Lower leg skin (tissue), 4 donors: ENCODE measurements at regions not wholly inside any gene's neighbourhood (a gene's known extent, or its start where the extent isn't known, plus 50 kb on each side); places are given as distances from the start of the nearest gene placed in this dataset.
"Not testable (repeated sequence)": the region's sequence is repeated elsewhere in the genome, so short reads cannot be mapped to it uniquely, and the experiment has no call there.

Experiments used
- DNase-seq, 2 donors: peaks; one replicate each; pipeline ENCODE4 v3.0.0-alpha.2; 2019; ENCODE audit warnings: low spot score in 2 of 2
- H3K4me3 ChIP-seq: fragments of 200-600 bp; sonication (generic); 2 replicates; pipeline ENCODE4 v1.5.1; 2017; ENCODE audit warnings: mild to moderate bottlenecking, low read depth; ENCODE audit not compliant: poor library complexity, severe bottlenecking
- POLR2A ChIP-seq, 2 donors: fragments of 450-650 bp; IDR thresholded peaks; one replicate each; pipeline ENCODE4 v1.6.1; 2016 to 2017; ENCODE audit warnings: antibody characterized with exemption in 2 of 2, mild to moderate bottlenecking in 1 of 2, moderate library complexity in 1 of 2
- WGBS, 2 donors: methylation state at CpG; one replicate each; pipeline ENCODE4 v1.1.5; 2018; 5-methylcytosine and 5-hydroxymethylcytosine counted together
- intact Hi-C: fragments of 100-400 bp; cut with DNase I; formaldehyde crosslinking; loops from one replicate; pipeline ENCODE4 v1.15.0; 2023; ENCODE audit warnings: low total_unique reads
- TF ChIP-seq, protein P1 (sequence below), 3 donors: fragments of 450-650 bp; IDR thresholded peaks; one replicate each; pipeline ENCODE4 v1.5.1; 2016; ENCODE audit warnings: antibody characterized with exemption in 3 of 3, mild to moderate bottlenecking in 3 of 3, moderate library complexity in 2 of 3

GRCh38 chr3:18215639-18216038 is 209.5 kb downstream of the SATB1 start:
- intact Hi-C loops, result no loop called here
- DNase-seq, result no peak
- TF ChIP-seq, protein P1, sequence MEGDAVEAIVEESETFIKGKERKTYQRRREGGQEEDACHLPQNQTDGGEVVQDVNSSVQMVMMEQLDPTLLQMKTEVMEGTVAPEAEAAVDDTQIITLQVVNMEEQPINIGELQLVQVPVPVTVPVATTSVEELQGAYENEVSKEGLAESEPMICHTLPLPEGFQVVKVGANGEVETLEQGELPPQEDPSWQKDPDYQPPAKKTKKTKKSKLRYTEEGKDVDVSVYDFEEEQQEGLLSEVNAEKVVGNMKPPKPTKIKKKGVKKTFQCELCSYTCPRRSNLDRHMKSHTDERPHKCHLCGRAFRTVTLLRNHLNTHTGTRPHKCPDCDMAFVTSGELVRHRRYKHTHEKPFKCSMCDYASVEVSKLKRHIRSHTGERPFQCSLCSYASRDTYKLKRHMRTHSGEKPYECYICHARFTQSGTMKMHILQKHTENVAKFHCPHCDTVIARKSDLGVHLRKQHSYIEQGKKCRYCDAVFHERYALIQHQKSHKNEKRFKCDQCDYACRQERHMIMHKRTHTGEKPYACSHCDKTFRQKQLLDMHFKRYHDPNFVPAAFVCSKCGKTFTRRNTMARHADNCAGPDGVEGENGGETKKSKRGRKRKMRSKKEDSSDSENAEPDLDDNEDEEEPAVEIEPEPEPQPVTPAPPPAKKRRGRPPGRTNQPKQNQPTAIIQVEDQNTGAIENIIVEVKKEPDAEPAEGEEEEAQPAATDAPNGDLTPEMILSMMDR (IDR thresholded peaks at IDR 0.05), result no peak
- TF ChIP-seq POLR2A (IDR thresholded peaks at IDR 0.05), result no peak
- no peak overlapping the region for H3K4me3 ChIP-seq

- intact Hi-C loops, result no loop called here
- 68 to 84% methylated on average over 1 of the region's 1 CpG for WGBS, 2 donors
- TF ChIP-seq, protein P1 (IDR thresholded peaks at IDR 0.05), result no peak
- TF ChIP-seq POLR2A (IDR thresholded peaks at IDR 0.05), result no peak
These were observed 214.0 kb downstream of the SATB1 start for GRCh38 chr3:18211116-18211515.

GRCh38 chr3:18208856-18209255 is 216.3 kb downstream of the SATB1 start:
- DNase-seq, result no peak
- 61 to 63% methylated on average over 3 of the region's 3 CpGs for WGBS, 2 donors
- intact Hi-C loops, result no loop called here
- H3K4me3 ChIP-seq, result no peak overlapping the region
- TF ChIP-seq, protein P1 (IDR thresholded peaks at IDR 0.05), result no peak
- no peak for TF ChIP-seq POLR2A (IDR thresholded peaks at IDR 0.05)

More at GRCh38 chr3:18211116-18211515, 214.0 kb downstream of the SATB1 start:
- DNase-seq, result no peak
- H3K4me3 ChIP-seq, result no peak overlapping the region

DNA sequence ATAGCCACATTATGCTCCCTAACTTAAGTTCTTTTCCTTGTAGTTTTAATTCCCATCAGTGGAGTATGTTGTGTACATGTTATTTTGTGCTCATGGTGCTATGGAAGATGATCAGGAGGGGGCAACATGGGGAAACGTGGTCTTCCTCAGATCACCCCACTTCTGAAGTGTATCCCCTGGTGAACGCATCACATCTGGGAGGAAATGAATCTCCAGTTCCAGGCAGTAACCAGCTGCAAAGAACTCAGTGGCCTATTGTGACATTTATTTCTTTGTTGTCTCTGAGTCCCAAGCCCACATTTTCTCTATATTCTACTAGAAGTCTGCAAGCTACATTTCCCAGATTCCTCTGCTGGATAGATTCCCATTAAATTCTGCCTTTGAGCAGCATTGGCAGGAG is 217.0 kb downstream of the SATB1 start:
- intact Hi-C loops, result no loop called here
- TF ChIP-seq, protein P1 (IDR thresholded peaks at IDR 0.05), result no peak
- TF ChIP-seq POLR2A (IDR thresholded peaks at IDR 0.05), result no peak
- WGBS, 2 donors, result 62 to 70% methylated on average over 2 of the region's 2 CpGs
- H3K4me3 ChIP-seq, result no peak overlapping the region
- no peak for DNase-seq

- no peak overlapping the region for H3K4me3 ChIP-seq
- WGBS, 2 donors, result 86 to 90% methylated on average over 3 of the region's 3 CpGs
- intact Hi-C loops, result no loop called here
- TF ChIP-seq POLR2A (IDR thresholded peaks at IDR 0.05), result no peak
- TF ChIP-seq, protein P1 (IDR thresholded peaks at IDR 0.05), result no peak
- DNase-seq, result no peak
These were observed 217.9 kb downstream of the SATB1 start for GRCh38 chr3:18207226-18207625.

DNA sequence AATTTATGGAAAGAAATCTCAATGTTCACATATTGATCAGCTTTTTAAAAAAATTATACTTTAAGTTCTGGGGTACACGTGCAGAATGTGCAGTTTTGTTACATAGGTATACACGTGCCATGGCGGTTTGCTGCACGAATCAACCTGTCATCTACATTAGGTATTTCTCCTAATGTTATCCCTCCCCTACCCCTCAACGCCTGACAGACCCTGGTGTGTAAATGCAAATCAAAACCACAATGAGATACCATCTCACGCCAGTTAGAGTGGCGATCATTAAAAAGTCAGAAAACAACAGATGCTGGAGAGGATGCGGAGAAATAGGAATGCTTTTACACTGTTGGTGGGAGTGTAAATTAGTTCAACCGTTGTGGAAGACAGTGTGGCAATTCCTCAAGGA is 219.4 kb downstream of the SATB1 start:
- H3K4me3 ChIP-seq, intact Hi-C loops, DNase-seq: not testable (repeated sequence)
- WGBS, 2 donors, result 91 to 95% methylated on average over 9 of the region's 9 CpGs
